GM12865 (cell line): ENCODE measurements at regions not wholly inside any gene's neighbourhood (a gene's known extent, or its start where the extent isn't known, plus 50 kb on each side); places are given as distances from the start of the nearest gene placed in this dataset.

Source experiments
- DNase-seq: peaks from one replicate; pipeline ENCODE4 v3.0.0; 2010; ENCODE audit warnings: low read depth
- H3K4me3 ChIP-seq: 2 replicates; pipeline ENCODE4 v1.5.1; 2011; ENCODE audit warnings: mild to moderate bottlenecking, low read depth, low read length, control low read depth
- TF ChIP-seq, protein P1 (sequence below): IDR thresholded peaks from 2 replicates; pipeline ENCODE4 v1.5.1; 2011; ENCODE audit warnings: low read length, control low read depth, low read depth, inconsistent platforms; ENCODE audit not compliant: insufficient read depth; ENCODE audit errors: missing control alignments

DNA sequence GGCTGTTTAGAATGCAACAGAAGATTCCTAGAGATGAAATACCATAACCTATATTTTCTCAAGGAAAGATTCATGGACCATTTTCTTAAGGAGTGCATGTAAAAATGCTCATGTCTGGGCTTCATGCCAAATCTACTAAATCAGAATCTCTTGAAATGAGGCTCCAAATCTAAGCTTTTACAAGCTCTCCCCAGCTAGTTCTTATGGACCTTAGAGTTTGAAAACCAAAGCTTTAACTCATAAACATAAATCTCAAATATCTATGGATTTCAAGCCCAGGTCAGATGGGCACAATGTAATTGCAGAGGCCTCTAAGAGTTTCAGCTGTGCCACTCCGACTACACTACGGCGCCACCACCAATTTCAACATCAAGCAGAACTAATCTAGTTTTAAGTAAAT, 117.3 kb upstream of the CAND1 start:
- TF ChIP-seq, protein P1, sequence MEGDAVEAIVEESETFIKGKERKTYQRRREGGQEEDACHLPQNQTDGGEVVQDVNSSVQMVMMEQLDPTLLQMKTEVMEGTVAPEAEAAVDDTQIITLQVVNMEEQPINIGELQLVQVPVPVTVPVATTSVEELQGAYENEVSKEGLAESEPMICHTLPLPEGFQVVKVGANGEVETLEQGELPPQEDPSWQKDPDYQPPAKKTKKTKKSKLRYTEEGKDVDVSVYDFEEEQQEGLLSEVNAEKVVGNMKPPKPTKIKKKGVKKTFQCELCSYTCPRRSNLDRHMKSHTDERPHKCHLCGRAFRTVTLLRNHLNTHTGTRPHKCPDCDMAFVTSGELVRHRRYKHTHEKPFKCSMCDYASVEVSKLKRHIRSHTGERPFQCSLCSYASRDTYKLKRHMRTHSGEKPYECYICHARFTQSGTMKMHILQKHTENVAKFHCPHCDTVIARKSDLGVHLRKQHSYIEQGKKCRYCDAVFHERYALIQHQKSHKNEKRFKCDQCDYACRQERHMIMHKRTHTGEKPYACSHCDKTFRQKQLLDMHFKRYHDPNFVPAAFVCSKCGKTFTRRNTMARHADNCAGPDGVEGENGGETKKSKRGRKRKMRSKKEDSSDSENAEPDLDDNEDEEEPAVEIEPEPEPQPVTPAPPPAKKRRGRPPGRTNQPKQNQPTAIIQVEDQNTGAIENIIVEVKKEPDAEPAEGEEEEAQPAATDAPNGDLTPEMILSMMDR: no peak
- H3K4me3 ChIP-seq: no peak overlapping the region
- no peak for DNase-seq

DNA sequence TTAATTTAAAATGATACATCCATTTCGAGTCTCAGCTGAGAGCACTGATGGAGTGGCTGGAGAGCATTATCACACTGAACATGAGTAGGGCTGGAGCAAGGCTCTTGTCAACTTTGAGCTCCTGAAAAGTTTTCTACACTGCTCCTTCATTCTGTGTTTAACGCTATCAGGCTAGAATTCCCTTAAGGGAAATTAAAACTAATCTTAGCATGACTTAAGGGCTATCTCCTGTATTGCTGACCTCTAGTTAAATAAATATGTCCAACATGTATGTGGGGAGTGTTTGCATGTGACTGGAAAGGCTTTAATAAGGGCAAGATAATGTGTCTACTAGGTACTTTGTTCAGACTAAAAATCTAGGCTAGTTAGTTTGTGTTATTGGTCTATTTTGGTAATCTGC, 116.7 kb upstream of the CAND1 start:
- no peak overlapping the region for H3K4me3 ChIP-seq
- no peak for DNase-seq
- TF ChIP-seq, protein P1: no peak

DNA sequence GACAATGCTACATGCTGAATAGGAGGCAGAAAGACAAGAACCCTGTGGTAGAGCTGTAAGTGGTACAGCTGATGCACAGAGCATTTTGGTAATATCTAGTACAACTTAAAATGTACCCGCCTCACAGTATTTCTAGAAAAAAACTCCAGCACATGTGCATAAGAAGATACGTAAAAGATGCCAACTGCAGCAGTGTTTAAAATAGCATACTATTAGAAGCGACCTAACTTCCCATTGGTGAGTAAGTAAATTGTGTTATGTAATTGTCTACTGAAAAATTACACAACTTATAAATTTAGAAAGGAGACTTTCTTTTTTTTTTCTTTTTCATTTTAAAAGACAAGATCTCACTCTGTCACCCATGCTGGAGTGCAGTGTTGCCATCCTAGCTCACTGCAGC, 114.3 kb upstream of the CAND1 start:
- no peak for DNase-seq
- TF ChIP-seq, protein P1: no peak
- no peak overlapping the region for H3K4me3 ChIP-seq

DNA sequence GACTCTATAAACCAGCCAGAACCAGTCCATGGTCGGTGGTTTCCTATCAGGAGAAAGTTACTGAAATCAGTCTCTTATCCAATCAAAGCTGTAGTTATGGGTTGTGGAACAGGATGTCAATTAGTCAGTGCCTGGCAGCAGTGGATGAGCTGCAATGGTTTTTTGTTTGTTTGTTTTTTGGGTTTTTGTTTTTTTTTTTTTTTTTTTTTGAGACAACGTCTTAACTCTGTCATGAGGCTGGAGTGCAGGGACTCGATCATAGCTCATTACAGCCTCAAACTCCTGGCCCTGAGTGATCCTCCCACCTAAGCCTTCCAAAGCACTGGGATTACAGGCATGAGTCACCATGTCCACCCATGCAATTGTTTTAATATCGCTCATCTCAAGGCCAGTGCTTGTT, 113.3 kb upstream of the CAND1 start:
- H3K4me3 ChIP-seq: no peak overlapping the region
- TF ChIP-seq, protein P1: no peak
- no peak for DNase-seq

DNA sequence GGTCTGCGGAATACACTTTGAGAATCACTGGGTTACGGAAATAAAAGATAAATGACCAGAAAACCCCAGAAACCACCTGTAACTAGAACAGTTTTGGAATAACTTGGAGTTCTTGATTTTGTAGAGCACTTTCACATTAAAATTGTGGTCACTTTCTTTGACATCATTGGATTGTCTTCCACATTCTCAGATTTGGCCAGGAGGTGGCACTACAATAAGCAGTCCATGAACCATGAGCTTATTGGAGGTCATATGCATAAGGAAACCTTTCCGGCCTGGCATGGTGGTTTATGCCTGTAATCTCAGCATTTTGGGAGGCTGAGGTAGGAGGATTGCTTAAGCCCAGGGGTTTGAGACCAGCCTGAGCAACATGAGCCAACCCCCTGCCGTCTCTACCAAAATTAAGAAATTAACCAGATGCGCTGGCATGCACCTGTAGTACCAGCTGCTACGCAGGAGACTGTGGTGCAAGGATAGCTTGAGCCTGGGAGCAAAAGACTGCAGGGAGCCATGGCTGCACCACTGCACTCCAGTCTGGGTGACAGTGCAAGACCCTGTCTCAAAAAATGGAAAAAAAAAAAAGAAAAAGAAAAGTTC, 107.7 kb upstream of the CAND1 start:
- TF ChIP-seq, protein P1: peak; percentile 63
- H3K4me3 ChIP-seq: no peak overlapping the region
- peak; percentile 65 for DNase-seq

DNA sequence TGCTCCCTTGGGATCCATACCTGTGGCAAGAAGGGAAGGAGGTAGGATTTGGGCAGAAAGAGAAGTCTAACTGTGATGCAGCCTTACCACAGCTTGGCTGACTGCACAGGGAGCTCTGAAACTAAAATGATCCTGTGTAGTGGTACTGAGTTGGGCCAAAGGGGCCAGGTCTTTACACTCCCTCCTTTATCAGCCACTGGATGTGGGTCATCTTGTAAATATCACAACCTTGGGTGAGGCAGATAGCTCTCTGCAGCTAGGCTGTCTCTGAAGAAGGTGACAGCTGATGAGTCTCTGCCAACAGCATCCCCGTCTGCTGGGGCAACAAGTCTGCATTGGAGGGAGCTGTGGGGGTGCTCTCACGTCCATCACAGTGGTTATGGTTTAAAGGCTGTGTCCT, 95.9 kb upstream of the CAND1 start:
- H3K4me3 ChIP-seq: no peak overlapping the region
- TF ChIP-seq, protein P1: no peak
- no peak for DNase-seq

DNA sequence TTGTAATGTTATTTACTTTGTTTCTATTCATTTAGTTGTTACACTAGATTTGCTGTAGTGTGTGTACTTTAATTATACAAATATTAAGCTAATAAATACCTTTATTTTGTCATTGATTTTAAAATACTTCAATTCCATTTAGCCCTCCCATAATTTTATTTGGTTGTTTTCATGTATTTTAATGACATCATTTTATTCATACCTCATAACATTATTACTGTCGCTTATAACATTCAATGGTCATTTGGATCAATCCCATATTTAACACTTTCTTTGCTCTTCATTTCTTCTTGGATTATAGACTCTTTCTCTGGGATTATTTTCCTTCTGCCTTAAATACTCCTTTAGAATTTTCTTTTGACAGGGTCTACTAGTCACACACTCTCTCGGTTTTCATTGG, 86.6 kb upstream of the CAND1 start:
- no peak overlapping the region for H3K4me3 ChIP-seq
- TF ChIP-seq, protein P1: no peak
- no peak for DNase-seq
